Adrenal gland (tissue), 5 donors: ENCODE measurements at regions not wholly inside any gene's neighbourhood (a gene's known extent, or its start where the extent isn't known, plus 50 kb on each side); places are given as distances from the start of the nearest gene placed in this dataset.

Experiments
- CTCF ChIP-seq, 6 experiments: fragments of 450-650 bp in 4 of 6; fragments of 200-600 bp in 2 of 6; sonication (generic) in 1 of 6; IDR thresholded peaks; 1 replicate in 5 of 6; 2 replicates in 1 of 6; pipeline versions ENCODE4 v1.5.1 to v1.8.0; 2016 to 2021; ENCODE audit warnings: antibody characterized with exemption in 6 of 6, mild to moderate bottlenecking in 2 of 6, moderate library complexity in 1 of 6
- POLR2A ChIP-seq, 2 donors: fragments of 450-650 bp; IDR thresholded peaks; one replicate each; pipeline ENCODE4 v1.6.1; 2017; ENCODE audit warnings: antibody characterized with exemption in 2 of 2, mild to moderate bottlenecking in 2 of 2, moderate library complexity in 1 of 2
- donor health status: DM: no; HTN: no; CAD: no.

- no peak for TF ChIP-seq CTCF (IDR thresholded peaks at IDR 0.05)
- no peak for TF ChIP-seq POLR2A (IDR thresholded peaks at IDR 0.05)
Observed at GRCh38 chr2:19246496-19246895, 111.9 kb downstream of the OSR1 start.
